ENCODE measurements at regions not wholly inside any gene's neighbourhood (a gene's known extent, or its start where the extent isn't known, plus 50 kb on each side); places are given as distances from the start of the nearest gene placed in this dataset.

DNA sequence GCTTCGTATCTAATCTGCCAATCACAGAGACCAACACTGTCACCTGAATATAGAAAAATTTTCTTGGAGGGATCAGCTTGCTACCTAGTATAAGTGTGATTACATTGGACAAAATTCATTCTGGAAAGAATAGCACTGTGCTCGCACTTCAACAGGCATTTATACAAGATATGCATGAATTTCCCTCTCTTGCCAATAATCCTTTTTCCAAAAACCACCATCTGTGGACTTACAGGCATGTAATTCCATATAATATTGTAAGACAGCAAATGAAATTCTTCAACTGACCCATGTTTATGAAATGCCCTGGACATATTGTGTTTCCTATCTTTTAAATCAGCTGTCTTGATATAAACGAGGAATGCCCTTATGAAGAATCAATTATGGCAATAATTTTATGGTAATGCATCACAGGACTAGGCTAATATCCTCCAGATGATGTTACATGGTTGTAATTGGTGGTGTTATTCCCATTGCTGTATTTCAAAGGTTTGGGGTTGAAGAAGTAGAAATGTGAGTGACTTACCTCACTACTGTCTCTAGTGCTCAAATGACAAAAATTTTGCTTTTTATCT, 861.4 kb upstream of the NECTIN3 start:
- no peaks in the 10 kb centered on the region for H3K27me3 Mint-ChIP-seq (ENCODE audit: unreplicated experiment)
- intact Hi-C loops (cut with micrococcal nuclease; ENCODE audit: unreplicated experiment) = no loop called here
- BruUV-seq (replicated peaks) = no TSS peak
- no peak overlapping the region for H3K4me3 Mint-ChIP-seq (ENCODE audit: low read depth, unreplicated experiment)
- TF ChIP-seq, protein P1, sequence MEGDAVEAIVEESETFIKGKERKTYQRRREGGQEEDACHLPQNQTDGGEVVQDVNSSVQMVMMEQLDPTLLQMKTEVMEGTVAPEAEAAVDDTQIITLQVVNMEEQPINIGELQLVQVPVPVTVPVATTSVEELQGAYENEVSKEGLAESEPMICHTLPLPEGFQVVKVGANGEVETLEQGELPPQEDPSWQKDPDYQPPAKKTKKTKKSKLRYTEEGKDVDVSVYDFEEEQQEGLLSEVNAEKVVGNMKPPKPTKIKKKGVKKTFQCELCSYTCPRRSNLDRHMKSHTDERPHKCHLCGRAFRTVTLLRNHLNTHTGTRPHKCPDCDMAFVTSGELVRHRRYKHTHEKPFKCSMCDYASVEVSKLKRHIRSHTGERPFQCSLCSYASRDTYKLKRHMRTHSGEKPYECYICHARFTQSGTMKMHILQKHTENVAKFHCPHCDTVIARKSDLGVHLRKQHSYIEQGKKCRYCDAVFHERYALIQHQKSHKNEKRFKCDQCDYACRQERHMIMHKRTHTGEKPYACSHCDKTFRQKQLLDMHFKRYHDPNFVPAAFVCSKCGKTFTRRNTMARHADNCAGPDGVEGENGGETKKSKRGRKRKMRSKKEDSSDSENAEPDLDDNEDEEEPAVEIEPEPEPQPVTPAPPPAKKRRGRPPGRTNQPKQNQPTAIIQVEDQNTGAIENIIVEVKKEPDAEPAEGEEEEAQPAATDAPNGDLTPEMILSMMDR (IDR thresholded peaks at IDR 0.05; ENCODE audit: unreplicated experiment) = no peak
- no peaks in the 10 kb centered on the region for H3K9me3 Mint-ChIP-seq (ENCODE audit: low read depth, unreplicated experiment)
- CTCF ChIA-PET = interaction anchor here (0.5 kb wide), 1 partner anchor 1619 kb away, joined by 4 read pairs; no protein-coding TSS in a partner anchor
- no peaks in the 10 kb centered on the region for H3K36me3 Mint-ChIP-seq (ENCODE audit: insufficient read depth, unreplicated experiment)
- H3K27ac Mint-ChIP-seq (ENCODE audit: unreplicated experiment) = no peak overlapping the region
- no peak for DNase-seq
- no peaks in the 10 kb centered on the region for H3K4me1 Mint-ChIP-seq (ENCODE audit: low read depth, unreplicated experiment)

DNA sequence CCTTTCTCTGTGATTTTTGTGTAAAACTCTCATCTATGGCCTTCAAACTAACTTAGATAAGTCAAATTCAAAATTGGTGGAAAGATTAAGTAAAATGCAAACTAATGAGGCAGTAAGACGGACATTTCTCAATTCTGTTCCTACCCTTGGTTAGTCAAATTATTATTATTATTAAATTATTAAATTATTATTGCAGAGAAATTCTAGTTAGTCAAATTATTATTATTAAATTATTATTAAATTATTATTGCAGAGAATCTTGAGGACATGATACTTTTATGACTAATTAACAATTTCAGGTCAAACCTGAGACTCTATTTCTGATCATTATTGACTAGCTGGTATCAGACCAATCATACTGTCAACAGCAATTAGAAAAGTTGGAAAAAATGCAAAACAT, 845.0 kb upstream of the NECTIN3 start:
- Mint-ChIP-seq H3K27ac (ENCODE audit: unreplicated experiment) (no peak overlapping the region), H3K4me1 (ENCODE audit: low read depth, unreplicated experiment) (no peaks in the 10 kb centered on the region), H3K9me3 (ENCODE audit: low read depth, unreplicated experiment) (no peaks in the 10 kb centered on the region), H3K27me3 (ENCODE audit: unreplicated experiment) (no peaks in the 10 kb centered on the region), H3K36me3 (ENCODE audit: insufficient read depth, unreplicated experiment) (no peaks in the 10 kb centered on the region), H3K4me3 (ENCODE audit: low read depth, unreplicated experiment) (no peak overlapping the region)
- intact Hi-C loops (cut with micrococcal nuclease; ENCODE audit: unreplicated experiment) = no loop called here
- no peak for DNase-seq
- BruUV-seq (replicated peaks) = no TSS peak
- CTCF ChIA-PET = no interaction called here
- TF ChIP-seq, protein P1 (IDR thresholded peaks at IDR 0.05; ENCODE audit: unreplicated experiment) = no peak

DNA sequence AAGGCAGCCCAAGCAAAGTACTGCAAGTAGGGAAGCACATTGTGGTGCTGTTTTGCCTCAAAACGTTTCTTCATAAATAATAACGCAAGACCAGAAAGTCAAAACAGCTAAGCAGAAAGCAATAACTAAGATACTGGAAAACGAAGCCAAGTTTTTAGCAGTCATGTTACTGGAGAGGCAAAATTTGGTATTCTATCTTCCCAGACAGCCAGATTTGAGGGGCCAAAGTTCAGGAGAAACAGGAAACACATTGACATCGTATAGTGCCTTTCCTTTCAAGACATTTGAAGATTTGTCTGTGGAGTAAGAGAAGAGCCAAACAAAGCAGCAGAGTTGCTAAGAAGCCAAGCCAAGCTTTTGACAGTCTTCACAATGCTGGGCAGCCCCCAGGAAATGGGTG, 843.6 kb upstream of the NECTIN3 start:
- Mint-ChIP-seq H3K36me3 (ENCODE audit: insufficient read depth, unreplicated experiment) (no peaks in the 10 kb centered on the region), H3K27me3 (ENCODE audit: unreplicated experiment) (no peaks in the 10 kb centered on the region), H3K9me3 (ENCODE audit: low read depth, unreplicated experiment) (no peaks in the 10 kb centered on the region), H3K4me1 (ENCODE audit: low read depth, unreplicated experiment) (no peaks in the 10 kb centered on the region), H3K27ac (ENCODE audit: unreplicated experiment) (no peak overlapping the region), H3K4me3 (ENCODE audit: low read depth, unreplicated experiment) (no peak overlapping the region)
- TF ChIP-seq, protein P1 (IDR thresholded peaks at IDR 0.05; ENCODE audit: unreplicated experiment) = no peak
- intact Hi-C loops (cut with micrococcal nuclease; ENCODE audit: unreplicated experiment) = no loop called here
- CTCF ChIA-PET = no interaction called here
- DNase-seq = no peak
- no TSS peak for BruUV-seq (replicated peaks)

DNA sequence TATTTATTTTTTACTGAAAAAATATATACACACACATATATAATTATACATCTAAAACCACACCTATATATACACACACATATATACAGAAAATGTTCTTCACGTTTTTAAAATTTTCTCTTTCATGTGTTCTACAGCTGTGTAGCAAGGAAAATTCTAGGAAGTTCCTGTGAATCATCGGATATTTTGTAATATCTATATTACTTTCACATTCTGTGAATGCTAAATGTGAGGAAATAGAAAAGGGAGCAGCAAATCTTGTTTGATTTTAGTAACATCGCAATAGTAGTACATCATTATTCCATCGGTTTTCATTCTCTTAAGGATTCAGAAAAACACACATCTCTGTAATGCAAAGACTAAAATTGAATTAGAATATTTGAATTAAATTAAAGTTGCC, 836.8 kb upstream of the NECTIN3 start:
- TF ChIP-seq, protein P1 (IDR thresholded peaks at IDR 0.05; ENCODE audit: unreplicated experiment) = no peak
- CTCF ChIA-PET = no interaction called here
- Mint-ChIP-seq H3K4me1 (ENCODE audit: low read depth, unreplicated experiment) (no peaks in the 10 kb centered on the region), H3K36me3 (ENCODE audit: insufficient read depth, unreplicated experiment) (no peaks in the 10 kb centered on the region), H3K4me3 (ENCODE audit: low read depth, unreplicated experiment) (no peak overlapping the region), H3K27me3 (ENCODE audit: unreplicated experiment) (no peaks in the 10 kb centered on the region), H3K9me3 (ENCODE audit: low read depth, unreplicated experiment) (no peaks in the 10 kb centered on the region), H3K27ac (ENCODE audit: unreplicated experiment) (no peak overlapping the region)
- BruUV-seq (replicated peaks) = no TSS peak
- DNase-seq = no peak
- intact Hi-C loops (cut with micrococcal nuclease; ENCODE audit: unreplicated experiment) = no loop called here

Data from Calu3 (cell line).